ENCODE measurements at regions not wholly inside any gene's neighbourhood (a gene's known extent, or its start where the extent isn't known, plus 50 kb on each side); places are given as distances from the start of the nearest gene placed in this dataset.

GRCh38 chr16:5398203-5398602, 300.6 kb upstream of the EEF2KMT start:
- TF ChIP-seq CTCF (IDR thresholded peaks at IDR 0.05 in 4 of 5, conservative IDR thresholded peaks at IDR 0.05 in 1 of 5) (no peak), POLR2A (IDR thresholded peaks at IDR 0.05) (no peak)
